IPS-15b (cell line): ENCODE measurements at regions not wholly inside any gene's neighbourhood (a gene's known extent, or its start where the extent isn't known, plus 50 kb on each side); places are given as distances from the start of the nearest gene placed in this dataset.

Experiments
- H3K27me3 ChIP-seq: one replicate; pipeline ENCODE4 v1.6.1; 2013; ENCODE audit warnings: low read length; ENCODE audit not compliant: control insufficient read depth, insufficient read depth
- H3K36me3 ChIP-seq: one replicate; pipeline ENCODE4 v1.6.1; 2013; ENCODE audit warnings: low read length; ENCODE audit not compliant: control insufficient read depth, insufficient read depth
- H3K4me1 ChIP-seq: one replicate; pipeline ENCODE4 v1.6.1; 2013; ENCODE audit warnings: mild to moderate bottlenecking, low read length; ENCODE audit not compliant: control insufficient read depth, insufficient read depth
- H3K4me3 ChIP-seq: one replicate; pipeline ENCODE4 v1.5.1; 2013; ENCODE audit warnings: low read depth, low read length
- H3K9ac ChIP-seq: one replicate; pipeline ENCODE4 v1.6.1; 2013; ENCODE audit warnings: low read depth, mild to moderate bottlenecking, low read length
- H3K9me3 ChIP-seq: one replicate; pipeline ENCODE4 v1.6.1; 2013; ENCODE audit warnings: mild to moderate bottlenecking, low read length; ENCODE audit not compliant: control insufficient read depth, insufficient read depth

DNA sequence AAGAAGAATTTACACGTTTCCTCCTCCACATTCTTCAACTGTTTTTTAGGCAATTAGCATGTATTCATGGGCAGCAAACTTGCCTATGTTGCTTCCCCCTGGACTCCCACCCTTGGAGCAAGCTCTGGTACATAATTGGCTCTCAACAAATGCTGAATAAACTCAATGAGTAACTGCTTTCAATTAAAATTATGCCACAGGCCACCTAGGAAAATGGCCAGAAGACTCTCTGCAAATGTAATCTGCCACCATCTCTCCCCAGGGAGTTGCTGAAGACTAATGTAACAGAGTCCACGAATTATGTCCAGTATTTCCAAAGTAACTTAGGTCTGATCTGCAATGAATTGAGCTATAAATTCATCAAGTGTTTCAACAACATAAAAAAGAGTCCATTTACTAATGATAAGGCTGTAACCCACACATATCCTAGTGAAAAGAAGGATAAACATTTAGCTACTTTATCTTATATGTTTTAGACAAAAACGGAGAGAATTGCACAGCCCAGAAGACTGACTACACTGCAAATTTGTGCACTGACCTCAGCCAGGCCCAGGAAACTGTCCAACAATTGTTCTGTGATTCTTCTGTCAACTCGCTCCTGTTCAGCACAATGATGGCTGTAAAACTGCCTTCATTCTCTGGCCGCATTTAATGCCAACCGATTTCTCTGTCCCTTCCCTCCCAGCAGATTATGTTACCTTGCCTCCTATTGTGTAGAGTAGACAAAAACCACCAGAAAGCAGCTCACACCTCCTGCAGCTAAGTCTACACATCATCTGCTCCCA lies 808.6 kb upstream of the ARGLU1 start:
- H3K27me3 ChIP-seq, result no peaks in the 10 kb centered on the region
- H3K9me3 ChIP-seq, result no peaks in the 10 kb centered on the region

DNA sequence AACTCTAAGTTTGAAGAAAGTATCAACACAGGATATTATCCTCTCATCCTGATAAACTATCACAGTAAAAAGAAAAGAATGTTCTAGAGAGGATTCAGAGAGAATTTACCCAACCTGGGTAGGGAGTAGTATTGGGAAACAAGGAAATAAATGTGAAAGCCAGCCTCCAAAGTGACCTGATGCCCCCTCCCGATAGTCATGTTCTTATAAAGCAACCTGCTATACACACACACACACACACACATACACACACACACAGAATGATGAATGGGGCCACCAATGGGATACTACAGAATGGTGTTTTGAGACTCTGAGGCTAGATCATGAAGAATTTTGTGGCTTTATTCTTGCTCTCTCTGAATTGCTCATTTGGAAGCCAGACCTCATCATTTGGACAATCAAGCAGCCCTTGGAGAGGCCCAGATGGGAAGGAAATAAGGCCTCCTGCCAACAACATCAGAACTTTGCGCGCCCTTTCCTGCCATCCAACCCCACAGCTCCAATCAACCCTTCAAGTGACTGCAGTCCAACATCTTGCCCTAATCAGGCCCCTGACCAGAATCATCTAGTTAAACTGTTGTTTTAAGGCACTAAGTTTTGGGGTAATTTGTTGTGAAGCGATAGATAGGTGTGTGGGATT lies 807.9 kb upstream of the ARGLU1 start:
- Histone ChIP-seq H3K36me3 (no peaks in the 10 kb centered on the region), H3K27me3 (no peaks in the 10 kb centered on the region), H3K9me3 (no peaks in the 10 kb centered on the region), H3K4me1 (no peaks in the 10 kb centered on the region), H3K9ac (no peak overlapping the region), H3K4me3 (no peak overlapping the region)

More for the DNA sequence above, 808.6 kb upstream of the ARGLU1 start:
- Histone ChIP-seq H3K4me1 (no peaks in the 10 kb centered on the region), H3K4me3 (no peak overlapping the region), H3K9ac (no peak overlapping the region), H3K36me3 (no peaks in the 10 kb centered on the region)

DNA sequence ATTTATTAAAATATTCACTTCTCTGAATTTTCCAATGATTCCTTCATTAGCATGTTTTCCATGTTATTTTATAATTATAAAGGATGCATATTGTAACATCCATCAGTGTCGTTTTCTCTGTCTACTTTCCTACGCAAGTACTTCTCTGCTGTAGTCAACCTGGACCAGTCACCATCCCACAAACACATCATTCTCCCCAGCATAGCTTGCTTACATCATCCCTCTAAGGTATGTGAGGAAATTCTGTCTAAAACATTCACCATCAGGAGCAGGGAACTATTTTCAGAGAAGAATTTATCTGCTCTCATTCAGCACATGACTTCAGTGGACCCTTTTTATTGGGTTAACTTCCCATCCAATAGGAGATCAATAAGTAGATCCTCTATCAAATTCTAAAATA lies 806.1 kb upstream of the ARGLU1 start:
- no peaks in the 10 kb centered on the region for H3K9me3 ChIP-seq

DNA sequence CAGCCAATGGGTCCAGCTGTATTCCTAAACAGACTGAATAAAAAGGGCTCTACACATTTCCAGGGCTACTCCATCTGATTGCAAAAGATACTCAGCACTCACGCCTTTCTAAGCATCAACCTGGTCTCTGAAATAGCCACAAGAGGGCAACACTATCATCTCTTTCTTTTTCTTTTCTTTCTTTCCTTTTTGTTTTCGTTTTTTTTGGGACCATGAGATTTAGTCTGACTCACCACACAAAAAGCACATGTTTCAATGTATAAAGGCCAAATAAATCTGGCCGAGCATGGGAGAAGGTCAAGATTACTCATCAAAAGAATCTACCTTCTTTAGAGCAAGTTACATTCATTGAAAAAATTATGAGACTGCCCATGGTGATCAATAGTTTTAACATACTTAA lies 805.6 kb upstream of the ARGLU1 start:
- H3K4me3 ChIP-seq, result no peak overlapping the region

More for the DNA sequence above, 806.1 kb upstream of the ARGLU1 start:
- no peak overlapping the region for H3K4me3 ChIP-seq
- H3K27me3 ChIP-seq, result no peaks in the 10 kb centered on the region
- H3K36me3 ChIP-seq, result no peaks in the 10 kb centered on the region
- no peaks in the 10 kb centered on the region for H3K4me1 ChIP-seq
- no peak overlapping the region for H3K9ac ChIP-seq

DNA sequence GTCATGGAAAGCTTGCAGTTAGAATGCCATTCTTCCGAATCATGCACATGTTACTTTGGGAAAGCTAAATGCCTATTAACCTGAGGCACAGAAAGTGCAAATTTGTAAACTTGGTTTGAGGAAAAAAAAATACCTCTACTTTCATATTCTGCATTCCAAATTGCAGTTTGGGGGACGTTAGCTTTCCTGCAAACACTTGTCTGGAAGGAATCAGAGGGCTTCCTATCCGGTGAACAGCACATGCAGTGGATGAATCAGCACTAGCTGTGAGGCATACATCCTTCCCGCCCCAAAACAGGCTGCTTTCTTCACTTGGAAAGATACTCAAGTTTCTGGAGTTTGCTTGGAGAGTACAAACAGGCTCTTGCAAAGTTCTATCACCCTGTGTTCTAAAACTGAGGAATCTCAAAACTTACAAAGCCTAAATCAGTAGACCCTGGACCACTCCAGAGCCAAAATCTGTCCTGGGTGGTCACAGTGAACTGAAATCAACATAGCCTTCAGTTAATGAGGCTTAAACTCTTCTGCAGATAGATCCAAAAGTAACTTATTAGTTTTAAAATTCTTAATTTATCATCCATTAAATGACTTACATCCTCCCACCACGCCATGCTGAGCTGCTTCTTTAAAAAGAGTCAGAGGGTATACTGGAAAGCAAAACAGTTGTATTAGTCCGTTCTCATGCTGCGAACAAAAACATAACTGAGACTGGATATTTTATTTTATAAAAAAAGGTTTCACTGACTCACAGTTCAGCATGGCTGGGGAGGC lies 802.3 kb upstream of the ARGLU1 start:
- H3K9ac ChIP-seq, result no peak overlapping the region
- no peaks in the 10 kb centered on the region for H3K4me1 ChIP-seq
- no peaks in the 10 kb centered on the region for H3K9me3 ChIP-seq
- H3K27me3 ChIP-seq, result no peaks in the 10 kb centered on the region
- no peaks in the 10 kb centered on the region for H3K36me3 ChIP-seq
- H3K4me3 ChIP-seq, result no peak overlapping the region

More for the DNA sequence above, 805.6 kb upstream of the ARGLU1 start:
- Histone ChIP-seq H3K4me1 (no peaks in the 10 kb centered on the region), H3K36me3 (no peaks in the 10 kb centered on the region), H3K27me3 (no peaks in the 10 kb centered on the region), H3K9me3 (no peaks in the 10 kb centered on the region), H3K9ac (no peak overlapping the region)

DNA sequence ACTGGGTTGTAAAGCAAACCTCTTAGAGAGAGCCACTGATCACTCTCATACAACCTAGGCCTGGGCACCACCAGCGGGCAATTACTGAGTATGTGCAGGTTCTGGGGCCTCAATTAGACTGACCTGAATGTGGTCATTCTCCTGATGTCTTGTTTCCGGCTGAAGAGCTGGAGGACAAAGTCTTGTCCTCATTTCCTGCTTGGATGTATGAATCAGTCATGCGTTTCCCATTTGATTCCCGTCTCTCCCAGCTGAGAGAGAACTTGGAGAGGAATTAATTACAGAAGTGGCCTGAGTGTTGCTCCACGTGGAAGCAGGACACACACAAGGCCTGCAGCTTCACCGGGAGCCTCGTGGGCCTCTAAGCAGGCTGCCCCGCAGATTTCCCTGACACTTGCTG lies 799.3 kb upstream of the ARGLU1 start:
- H3K4me3 ChIP-seq, result no peak overlapping the region
- no peaks in the 10 kb centered on the region for H3K36me3 ChIP-seq
- no peaks in the 10 kb centered on the region for H3K27me3 ChIP-seq
- H3K9ac ChIP-seq, result no peak overlapping the region
- H3K4me1 ChIP-seq, result no peaks in the 10 kb centered on the region
- no peaks in the 10 kb centered on the region for H3K9me3 ChIP-seq

DNA sequence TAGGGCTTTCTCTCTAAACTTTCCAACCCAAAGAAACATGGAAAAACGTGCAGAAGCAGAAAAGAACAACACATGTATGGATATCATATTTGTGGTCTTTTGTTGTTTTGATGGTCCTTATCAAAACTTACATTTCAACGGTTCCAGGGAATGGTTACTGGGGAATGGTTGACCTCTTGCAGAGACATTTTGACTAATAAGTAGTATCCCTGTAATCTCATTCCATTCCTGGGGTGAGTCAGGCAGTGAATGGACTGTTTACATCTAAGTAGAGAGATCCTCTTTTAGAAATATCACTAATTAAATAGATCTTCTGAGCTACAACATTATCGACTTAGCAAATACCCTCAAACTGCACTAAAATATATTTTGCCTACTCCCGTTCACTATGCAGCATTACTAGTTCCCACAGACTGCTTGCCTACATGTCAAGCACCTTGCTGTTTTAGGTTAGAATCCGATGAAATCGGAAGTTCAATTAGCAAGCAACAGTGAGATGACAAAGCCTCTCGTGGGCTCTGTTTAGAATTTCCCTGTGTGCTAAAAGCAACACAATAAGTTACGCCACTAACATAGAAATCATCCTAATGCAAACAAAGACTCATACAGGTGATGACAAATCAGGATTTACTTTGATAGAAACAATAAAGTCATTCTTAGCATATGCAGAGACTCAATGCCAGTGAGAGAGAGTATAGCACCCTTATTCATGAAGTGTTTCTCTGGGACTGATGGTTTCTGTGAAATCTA lies 797.7 kb upstream of the ARGLU1 start:
- Histone ChIP-seq H3K36me3 (no peaks in the 10 kb centered on the region), H3K4me1 (no peaks in the 10 kb centered on the region), H3K9me3 (no peaks in the 10 kb centered on the region), H3K4me3 (no peak overlapping the region), H3K9ac (no peak overlapping the region), H3K27me3 (no peaks in the 10 kb centered on the region)

DNA sequence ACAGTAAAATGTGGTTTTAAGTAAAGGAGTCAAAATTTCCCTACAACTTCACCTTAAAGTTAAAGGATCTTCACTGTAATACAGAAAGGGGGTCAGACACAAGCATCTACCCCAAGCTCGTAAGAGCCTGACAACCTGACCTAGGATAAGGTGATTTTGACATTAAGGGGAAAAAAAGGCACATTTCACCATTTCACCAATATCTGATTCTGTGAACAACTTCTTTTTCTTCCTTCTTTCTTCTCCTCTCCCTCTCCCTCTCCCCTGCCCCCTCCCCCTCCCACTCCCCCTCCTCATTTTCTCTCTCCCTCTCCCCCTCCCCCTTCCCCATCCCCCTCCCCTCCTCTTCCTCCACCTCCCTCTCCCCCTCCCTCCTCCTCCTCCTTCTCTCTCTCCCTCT lies 796.7 kb upstream of the ARGLU1 start:
- Histone ChIP-seq H3K4me3 (no peak overlapping the region), H3K36me3 (no peaks in the 10 kb centered on the region), H3K4me1 (no peaks in the 10 kb centered on the region), H3K9me3 (no peaks in the 10 kb centered on the region), H3K9ac (no peak overlapping the region), H3K27me3 (no peaks in the 10 kb centered on the region)

DNA sequence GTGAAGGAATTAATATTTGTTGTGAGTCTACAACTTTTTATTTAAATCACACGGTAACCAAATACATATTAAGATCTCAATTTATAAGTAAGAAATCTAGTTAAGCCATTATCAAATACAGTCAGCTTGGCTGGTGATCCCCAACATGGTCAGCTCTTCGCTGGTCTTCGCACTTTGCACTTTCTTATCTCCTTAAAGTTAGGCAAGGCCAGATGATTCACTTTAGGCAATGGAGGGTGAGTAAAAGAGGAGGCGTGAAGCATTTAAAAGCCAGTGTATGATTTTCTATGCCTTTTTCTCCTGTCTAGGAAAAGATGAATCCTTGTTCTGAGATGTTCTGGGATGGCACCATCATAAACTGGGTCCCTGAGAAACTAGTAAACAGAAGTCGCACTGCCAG lies 793.7 kb upstream of the ARGLU1 start:
- Histone ChIP-seq H3K9me3 (no peaks in the 10 kb centered on the region), H3K4me3 (no peak overlapping the region), H3K27me3 (no peaks in the 10 kb centered on the region), H3K9ac (no peak overlapping the region), H3K4me1 (no peaks in the 10 kb centered on the region), H3K36me3 (no peaks in the 10 kb centered on the region)

DNA sequence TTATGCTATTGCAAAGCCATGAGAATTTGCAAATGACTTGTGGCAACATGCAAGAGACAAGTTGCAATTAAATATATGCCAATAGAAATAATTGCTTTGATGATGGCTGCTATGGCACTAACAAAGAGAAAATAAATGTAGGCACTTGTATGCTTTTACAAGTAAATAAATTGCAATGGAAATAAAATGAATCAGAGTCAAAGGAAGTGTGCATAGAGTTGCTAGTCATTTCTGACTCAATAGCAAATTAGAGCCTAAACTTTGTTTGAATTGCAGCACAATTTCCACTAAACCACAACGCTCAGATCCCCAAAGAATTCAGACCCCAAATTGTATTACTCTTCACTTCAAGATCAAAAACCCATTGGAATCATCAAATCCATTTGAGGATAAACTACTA lies 792.1 kb upstream of the ARGLU1 start:
- Histone ChIP-seq H3K4me3 (no peak overlapping the region), H3K36me3 (no peaks in the 10 kb centered on the region), H3K27me3 (no peaks in the 10 kb centered on the region), H3K4me1 (no peaks in the 10 kb centered on the region), H3K9me3 (no peaks in the 10 kb centered on the region), H3K9ac (no peak overlapping the region)

DNA sequence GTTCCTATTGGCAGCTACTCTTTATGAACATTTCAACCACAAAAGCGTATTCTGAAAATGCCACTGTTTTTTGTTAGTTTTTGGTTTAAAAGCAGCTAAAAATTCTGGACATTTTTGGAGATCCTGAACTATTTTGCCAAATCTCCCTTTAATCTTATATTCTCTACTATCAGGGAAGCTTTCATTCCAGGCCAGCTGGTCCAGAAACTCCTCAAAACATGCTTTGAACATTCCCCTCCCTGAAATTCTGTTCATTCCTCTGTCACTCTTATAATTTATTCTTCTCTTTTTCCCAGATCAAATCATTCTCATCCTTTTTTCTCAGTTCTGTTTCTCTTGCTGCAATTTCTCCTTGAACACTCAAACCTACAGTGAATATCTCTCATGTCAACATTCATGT lies 790.9 kb upstream of the ARGLU1 start:
- H3K27me3 ChIP-seq, result no peaks in the 10 kb centered on the region
- H3K9ac ChIP-seq, result no peak overlapping the region
- no peak overlapping the region for H3K4me3 ChIP-seq
- H3K4me1 ChIP-seq, result no peaks in the 10 kb centered on the region
- H3K9me3 ChIP-seq, result no peaks in the 10 kb centered on the region
- no peaks in the 10 kb centered on the region for H3K36me3 ChIP-seq
